IMR-90 (cell line): ENCODE measurements at regions not wholly inside any gene's neighbourhood (a gene's known extent, or its start where the extent isn't known, plus 50 kb on each side); places are given as distances from the start of the nearest gene placed in this dataset.

Experiments
- ATAC-seq: fragments of 200-7000 bp; cut with Tn5 transposase; 2 replicates; pipeline ENCODE4 v1.9.1; 2020; ENCODE audit warnings: low read depth, mild to moderate bottlenecking, moderate library complexity
- BruUV-seq: library from RNA; stranded (reverse); fragments of 400-500 nt; replicated peaks from 2 replicates; lab custom pipeline; 2021; lab: Mats Ljungman, UMichigan
- CTCF ChIA-PET: fragments of 300-600 bp; formaldehyde crosslinking; extraction: SDS; loops from one replicate; lab custom pipeline; 2021; ENCODE audit warnings: antibody characterized with exemption; lab: Yijun Ruan, JAX
- POLR2A ChIA-PET: fragments of 300-600 bp; sonication (Branson Sonifier 250); formaldehyde crosslinking; loops from one replicate; lab custom pipeline; 2022; ENCODE audit warnings: antibody characterized with exemption; ENCODE audit not compliant: unreplicated experiment; lab: Charles Lee
- DNase-seq: peaks from one replicate; pipeline ENCODE4 v3.0.0; 2013
- H2AFZ ChIP-seq: replicated peaks from 2 replicates; pipeline ENCODE3; 2013; ENCODE audit warnings: low read length, mild to moderate bottlenecking; ENCODE audit not compliant: poor library complexity
- H2AK5ac ChIP-seq: 2 replicates; pipeline ENCODE4 v1.6.1; 2013; ENCODE audit warnings: low read depth, low read length, inconsistent platforms
- H2AK9ac ChIP-seq: replicated peaks from 2 replicates; pipeline ENCODE3; 2013; ENCODE audit warnings: mild to moderate bottlenecking, low read depth, low read length, moderate library complexity; ENCODE audit not compliant: poor library complexity
- H2BK120ac ChIP-seq: 2 replicates; pipeline ENCODE4 v1.6.1; 2013; ENCODE audit warnings: low read depth, low read length, inconsistent platforms
- H2BK15ac ChIP-seq: 3 replicates; pipeline ENCODE4 v1.6.1; 2013; ENCODE audit warnings: low read depth, low read length, inconsistent platforms
- H2BK20ac ChIP-seq: 2 replicates; pipeline ENCODE4 v1.6.1; 2013; ENCODE audit warnings: low read depth, mild to moderate bottlenecking, inconsistent platforms, low read length, moderate library complexity
- H2BK5ac ChIP-seq: 2 replicates; pipeline ENCODE4 v1.6.1; 2013; ENCODE audit warnings: mild to moderate bottlenecking, low read depth, low read length, inconsistent platforms; ENCODE audit not compliant: poor library complexity, severe bottlenecking
- H3K14ac ChIP-seq: replicated peaks from 2 replicates; pipeline ENCODE4 v1.6.1; 2013; ENCODE audit warnings: low read depth, low read length, inconsistent platforms
- H3K18ac ChIP-seq: 2 replicates; pipeline ENCODE4 v1.6.1; 2013; ENCODE audit warnings: low read depth, low read length, control low read depth
- H3K23ac ChIP-seq: 2 replicates; pipeline ENCODE4 v1.6.1; 2013; ENCODE audit warnings: low read depth, low read length, inconsistent platforms
- H3K27ac ChIP-seq: 2 replicates; pipeline ENCODE4 v1.5.1; 2013; ENCODE audit warnings: mild to moderate bottlenecking, control low read depth, low read length; ENCODE audit not compliant: insufficient read depth
- H3K27me3 ChIP-seq: 2 replicates; pipeline ENCODE4 v1.6.1; 2013; ENCODE audit warnings: low read length; ENCODE audit not compliant: control insufficient read depth, insufficient read depth
- H3K36me3 ChIP-seq: 2 replicates; pipeline ENCODE4 v1.6.1; 2013; ENCODE audit warnings: low read length, mixed read lengths; ENCODE audit not compliant: control insufficient read depth, insufficient read depth
- H3K4ac ChIP-seq: 2 replicates; pipeline ENCODE4 v1.6.1; 2013; ENCODE audit warnings: low read depth, low read length, inconsistent platforms
- H3K4me1 ChIP-seq: 2 replicates; pipeline ENCODE4 v1.6.1; 2013; ENCODE audit warnings: low read length, mixed read lengths; ENCODE audit not compliant: control insufficient read depth, insufficient read depth
- H3K4me2 ChIP-seq: 2 replicates; pipeline ENCODE4 v1.6.1; 2013; ENCODE audit warnings: low read depth, mild to moderate bottlenecking, control low read depth, low read length, moderate library complexity
- H3K4me3 ChIP-seq: 2 replicates; pipeline ENCODE4 v1.5.1; 2013; ENCODE audit warnings: low read depth, mild to moderate bottlenecking, control low read depth, low read length, moderate library complexity; ENCODE audit not compliant: insufficient read depth
- H3K56ac ChIP-seq: 2 replicates; pipeline ENCODE4 v1.6.1; 2013; ENCODE audit warnings: low read length, inconsistent platforms; ENCODE audit not compliant: insufficient read depth; ENCODE audit errors: extremely low read depth
- H3K79me1 ChIP-seq, 2 experiments: 2 replicates each; pipeline ENCODE4 v1.6.1; 2013; ENCODE audit warnings: low read length in 2 of 2, inconsistent platforms in 1 of 2, low read depth in 1 of 2
- H3K9ac ChIP-seq: 2 replicates; pipeline ENCODE4 v1.6.1; 2013; ENCODE audit warnings: low read depth, low read length, control low read depth
- H3K9me1 ChIP-seq: 2 replicates; pipeline ENCODE4 v1.6.1; 2013; ENCODE audit warnings: low read length, inconsistent platforms; ENCODE audit not compliant: insufficient read depth
- H3K9me3 ChIP-seq: 2 replicates; pipeline ENCODE4 v1.6.1; 2013; ENCODE audit warnings: low read length; ENCODE audit not compliant: control insufficient read depth, insufficient read depth
- H4K20me1 ChIP-seq: 2 replicates; pipeline ENCODE4 v1.6.1; 2013; ENCODE audit warnings: low read length, inconsistent platforms; ENCODE audit not compliant: insufficient read depth
- H4K5ac ChIP-seq: 2 replicates; pipeline ENCODE4 v1.6.1; 2013; ENCODE audit warnings: mild to moderate bottlenecking, low read depth, low read length, control low read depth
- H4K8ac ChIP-seq, 2 experiments: 2 replicates each; pipeline ENCODE4 v1.6.1; 2013; ENCODE audit warnings: low read depth in 2 of 2, low read length in 2 of 2, control low read depth in 1 of 2, inconsistent platforms in 1 of 2
- H4K91ac ChIP-seq: 2 replicates; pipeline ENCODE4 v1.6.1; 2013; ENCODE audit warnings: low read depth, low read length, inconsistent platforms; ENCODE audit not compliant: insufficient read depth
- BHLHE40 ChIP-seq: fragments of 150-350 bp; IDR thresholded peaks from 2 replicates; pipeline ENCODE4 v1.6.1; 2016; ENCODE audit warnings: mild to moderate bottlenecking, low read depth, low read length
- CHD1 ChIP-seq: IDR thresholded peaks from 2 replicates; pipeline ENCODE4 v1.6.1; 2012; ENCODE audit warnings: low read depth, low read length, improper control_type of control experiment
- CTCF ChIP-seq: conservative IDR thresholded peaks from 2 replicates; pipeline ENCODE4 v1.5.1; 2012; ENCODE audit warnings: mild to moderate bottlenecking, low read depth, low read length, improper control_type of control experiment
- ELK1 ChIP-seq: fragments of 150-350 bp; IDR thresholded peaks from 2 replicates; pipeline ENCODE4 v1.6.1; 2016; ENCODE audit warnings: low read depth, mild to moderate bottlenecking, low read length, moderate library complexity, borderline replicate concordance
- MAFK ChIP-seq: IDR thresholded peaks from 2 replicates; pipeline ENCODE4 v1.6.1; 2012; ENCODE audit warnings: low read depth, low read length, improper control_type of control experiment
- MAZ ChIP-seq: IDR thresholded peaks from 2 replicates; pipeline ENCODE4 v1.6.1; 2012; ENCODE audit warnings: low read depth, mild to moderate bottlenecking, low read length, improper control_type of control experiment, moderate library complexity, borderline replicate concordance
- NFE2L2 ChIP-seq: fragments of 150-350 bp; IDR thresholded peaks from 2 replicates; pipeline ENCODE4 v1.6.1; 2016; ENCODE audit warnings: low read depth, mild to moderate bottlenecking, low read length
- POLR2A ChIP-seq: IDR thresholded peaks from 2 replicates; pipeline ENCODE4 v1.6.1; 2012; ENCODE audit warnings: mild to moderate bottlenecking, low read depth, low read length
- RFX5 ChIP-seq: IDR thresholded peaks from 2 replicates; pipeline ENCODE4 v1.8.0; 2012; ENCODE audit warnings: low read depth, mild to moderate bottlenecking, low read length, moderate library complexity
- SMC3 ChIP-seq: fragments of 150-350 bp; IDR thresholded peaks from 2 replicates; pipeline ENCODE4 v1.6.1; 2016; ENCODE audit warnings: low read depth, mild to moderate bottlenecking, antibody characterized with exemption, low read length, moderate library complexity
- USF2 ChIP-seq: fragments of 150-350 bp; IDR thresholded peaks from 2 replicates; pipeline ENCODE4 v1.6.1; 2017; ENCODE audit warnings: mild to moderate bottlenecking, antibody characterized with exemption, low read length, low read depth
- WGBS, 2 experiments: methylation state at CpG; one replicate each; pipeline versions ENCODE4 v1.1.5 to v1.1.7; 2013; ENCODE audit warnings: missing lambda C conversion rate in 2 of 2; ENCODE audit not compliant: insufficient read length in 1 of 2; ENCODE audit errors: extremely low coverage in 2 of 2; 5-methylcytosine and 5-hydroxymethylcytosine counted together
- dilution Hi-C: fragments of 300-500 bp; cut with HindIII; formaldehyde crosslinking; loops from one replicate; pipeline ENCODE4 v1.14.3; 2018; ENCODE audit warnings: low sequenced_read_pairs; ENCODE audit not compliant: unreplicated experiment
- in situ Hi-C: fragments of 300-500 bp; cut with MboI; formaldehyde crosslinking; loops from 3 replicates; pipeline ENCODE4 v1.14.3; 2019; ENCODE audit warnings: low sequenced_read_pairs, inconsistent platforms, mixed read lengths
- intact Hi-C: fragments of 100-400 bp; cut with micrococcal nuclease; formaldehyde crosslinking; loops from 2 replicates; pipeline ENCODE4 v1.10.0; 2022

GRCh38 chr10:117442521-117442920 is 67.3 kb upstream of the PDZD8 start:
- Histone ChIP-seq H2AK9ac (no peak overlapping the region), H3K9ac (no peak overlapping the region), H3K9me1 (no peaks in the 10 kb centered on the region), H4K20me1 (no peaks in the 10 kb centered on the region), H3K9me3 (no peaks in the 10 kb centered on the region), H4K8ac (no peak overlapping the region), H2BK20ac (no peak overlapping the region), H3K4me3 (no peak overlapping the region), H2BK15ac (no peak overlapping the region), H3K14ac (no peak overlapping the region), H3K18ac (no peak overlapping the region), H3K23ac (no peak overlapping the region), H2BK5ac (no peak overlapping the region), H4K5ac (no peak overlapping the region), H3K4ac (no peak overlapping the region), H3K79me1 (no peaks in the 10 kb centered on the region), H3K27me3 (no peaks in the 10 kb centered on the region), H4K91ac (no peak overlapping the region), H3K4me2 (no peak overlapping the region), H3K27ac (no peak overlapping the region), H3K36me3 (no peaks in the 10 kb centered on the region), H3K4me1 (no peaks in the 10 kb centered on the region), H2AFZ (no peak overlapping the region), H2AK5ac (no peak overlapping the region), H3K56ac (no peak overlapping the region), H2BK120ac (no peak overlapping the region)
- ChIA-PET POLR2A (no interaction called here), CTCF (interaction anchor here (0.6 to 2.3 kb wide), 5 partner anchors 9 to 226 kb away, joined by 3 to 11 read pairs (median 4); no protein-coding TSS in a partner anchor)
- ATAC-seq, result no peak
- intact Hi-C loops, result loop anchor here (2.0 to 10.0 kb wide), 2 partner anchors 228 to 798 kb away; no protein-coding TSS in a partner anchor
- DNase-seq, result no peak
- 80% methylated on average over 2 of the region's 6 CpGs; no CpG with 5 or more reads in 1 of the 2 experiments for WGBS, 2 experiments
- BruUV-seq, result no TSS peak
- TF ChIP-seq NFE2L2, result no peak
- TF ChIP-seq RFX5, result no peak
- no peak for TF ChIP-seq CHD1
- TF ChIP-seq USF2, result no peak
- no peak for TF ChIP-seq SMC3
- no peak for TF ChIP-seq POLR2A
- no peak for TF ChIP-seq ELK1
- no peak for TF ChIP-seq MAZ
- TF ChIP-seq MAFK, result no peak
- no peak for TF ChIP-seq BHLHE40
- TF ChIP-seq CTCF, result no peak
- dilution Hi-C loops, result no loop called here
- in situ Hi-C loops, result no loop called here
